K562 (cell line): ENCODE measurements at regions not wholly inside any gene's neighbourhood (a gene's known extent, or its start where the extent isn't known, plus 50 kb on each side); places are given as distances from the start of the nearest gene placed in this dataset.

Experiments
- ATAC-seq: fragments of 200-7000 bp; cut with Tn5 transposase; 3 replicates; pipeline ENCODE4 v1.9.1; 2020; ENCODE audit warnings: moderate library complexity
- BruUV-seq: library from RNA; stranded (reverse); fragments of 400-500 nt; replicated peaks from 2 replicates; lab custom pipeline; 2021; lab: Mats Ljungman, UMichigan
- CTCF ChIA-PET: fragments of 300-600 bp; formaldehyde crosslinking; extraction: SDS; loops from one replicate; lab custom pipeline; 2021; ENCODE audit warnings: low intra/inter-chr PET ratio; lab: Yijun Ruan, JAX
- POLR2A ChIA-PET: fragments of 300-600, 350-650 bp; sonication (Branson Sonifier 250); formaldehyde crosslinking; extraction: SDS; loops from one replicate; lab custom pipeline; 2021; ENCODE audit warnings: antibody characterized with exemption, inconsistent platforms; lab: Yijun Ruan, JAX
- DNase-seq, 4 experiments: peaks; one replicate each; pipeline versions ENCODE4 v3.0.0 to v3.0.0-alpha.2; 2011 to 2018; ENCODE audit warnings: low spot score in 3 of 4, mixed read lengths in 3 of 4; ENCODE audit errors: extremely low read depth in 1 of 4
- FAIRE-seq: peaks from 2 replicates; lab custom pipeline; 2011; peaks lifted over from hg19 to GRCh38; lab: Jason Lieb, UNC
- H2AFZ ChIP-seq: 2 replicates; pipeline ENCODE4 v1.6.0; 2011; ENCODE audit warnings: low read depth, low read length, control low read depth, inconsistent platforms
- H3K27ac ChIP-seq: fragments of 200-600 bp; 3 replicates; pipeline ENCODE4 v1.8.0; 2011; ENCODE audit warnings: low read depth, mild to moderate bottlenecking, control low read depth, inconsistent platforms, low read length, moderate library complexity, mixed read lengths; ENCODE audit errors: extremely low read depth
- H3K27me3 ChIP-seq, 2 experiments: fragments of 300-600 bp in 1 of 2; 2 replicates in 1 of 2; 3 replicates in 1 of 2; pipeline versions ENCODE4 v1.6.0 to v1.8.0; 2011; ENCODE audit warnings: inconsistent platforms in 2 of 2, low read length in 2 of 2, mild to moderate bottlenecking in 1 of 2, mixed read lengths in 1 of 2, moderate library complexity in 1 of 2; ENCODE audit not compliant: control insufficient read depth in 2 of 2, insufficient read depth in 2 of 2
- H3K36me3 ChIP-seq: fragments of 300-600 bp; 3 replicates; pipeline ENCODE4 v1.8.0; 2011; ENCODE audit warnings: mild to moderate bottlenecking, low read length, inconsistent platforms; ENCODE audit not compliant: control insufficient read depth, insufficient read depth
- H3K4me1 ChIP-seq, 2 experiments: fragments of 200-600 bp in 1 of 2; replicated peaks in 1 of 2; 2 replicates in 1 of 2; 3 replicates in 1 of 2; pipeline versions ENCODE4 v1.5.1 to v1.8.0; 2011; ENCODE audit warnings: inconsistent platforms in 2 of 2, low read length in 2 of 2, mild to moderate bottlenecking in 1 of 2, mixed read lengths in 1 of 2, moderate library complexity in 1 of 2; ENCODE audit not compliant: control insufficient read depth in 2 of 2, insufficient read depth in 2 of 2
- H3K4me2 ChIP-seq: 2 replicates; pipeline ENCODE4 v1.6.1; 2011; ENCODE audit warnings: low read length, control low read depth, inconsistent platforms, mixed read lengths; ENCODE audit not compliant: insufficient read depth
- H3K4me3 ChIP-seq: fragments of 200-600 bp; sonication (generic), shearing (Covaris generic); 2 replicates; pipeline ENCODE4 v1.5.1; 2016; ENCODE audit warnings: control low read depth, inconsistent platforms
- H3K79me2 ChIP-seq: fragments of 200-600 bp; 3 replicates; pipeline ENCODE4 v1.8.0; 2011; ENCODE audit warnings: low read length, inconsistent platforms; ENCODE audit not compliant: control insufficient read depth, insufficient read depth
- H3K9ac ChIP-seq, 2 experiments: 2 replicates each; pipeline versions ENCODE4 v1.6.0 to v1.6.1; 2011; ENCODE audit warnings: low read depth in 2 of 2, low read length in 2 of 2, control low read depth in 1 of 2, inconsistent platforms in 1 of 2, mild to moderate bottlenecking in 1 of 2, mixed read lengths in 1 of 2; ENCODE audit not compliant: insufficient read depth in 1 of 2
- H3K9me1 ChIP-seq: one replicate; pipeline ENCODE4 v1.6.0; 2011; ENCODE audit warnings: inconsistent platforms, mild to moderate bottlenecking, low read length, moderate library complexity; ENCODE audit not compliant: control insufficient read depth, insufficient read depth
- H3K9me3 ChIP-seq: replicated peaks from 2 replicates; pipeline ENCODE4 v1.5.1; 2011; ENCODE audit warnings: low read depth, low read length, inconsistent platforms; ENCODE audit not compliant: control insufficient read depth, insufficient read depth
- H4K20me1 ChIP-seq: replicated peaks from 2 replicates; pipeline ENCODE4 v1.6.1; 2011; ENCODE audit warnings: low read length, inconsistent platforms, mixed read lengths; ENCODE audit not compliant: control insufficient read depth, insufficient read depth
- ATF6 ChIP-seq: sonication (generic); formaldehyde crosslinking; IDR thresholded peaks from 2 replicates; pipeline ENCODE4 v1.4.0; 2020; ENCODE audit warnings: mild to moderate bottlenecking, missing genetic modification reagents
- ETV5 ChIP-seq: sonication (generic); formaldehyde crosslinking; IDR thresholded peaks from 2 replicates; pipeline ENCODE4 v1.4.0; 2020; ENCODE audit warnings: low read depth, mild to moderate bottlenecking, missing genetic modification reagents
- FOXA1 ChIP-seq: fragments of 450-650 bp; IDR thresholded peaks from 2 replicates; pipeline ENCODE4 v1.6.1; 2016; ENCODE audit warnings: mild to moderate bottlenecking, borderline replicate concordance
- FOXK2 ChIP-seq, 2 experiments: fragments of 450-650 bp; IDR thresholded peaks in 1 of 2; conservative IDR thresholded peaks in 1 of 2; 2 replicates each; pipeline ENCODE4 v1.6.1; 2016; ENCODE audit warnings: low read depth in 2 of 2, mild to moderate bottlenecking in 1 of 2
- HEY1 ChIP-seq: fragments of 250-450 bp; sonication (Bioruptor Pico); IDR thresholded peaks from 2 replicates; pipeline ENCODE4 v1.5.0; 2020; ENCODE audit warnings: mild to moderate bottlenecking, moderate library complexity, borderline replicate concordance
- HOMEZ ChIP-seq: fragments of 250-450 bp; sonication (Bioruptor Pico); IDR thresholded peaks from 2 replicates; pipeline ENCODE4 v1.4.0; 2020; ENCODE audit warnings: mild to moderate bottlenecking, moderate library complexity
- JUN ChIP-seq, 2 experiments: sonication (generic) in 1 of 2; formaldehyde crosslinking in 1 of 2; IDR thresholded peaks; 2 replicates each; pipeline versions ENCODE4 v1.6.1 to v1.8.0; 2012 to 2022; ENCODE audit warnings: borderline replicate concordance in 2 of 2, mild to moderate bottlenecking in 2 of 2, improper control_type of control experiment in 1 of 2, low read depth in 1 of 2, low read length in 1 of 2, missing genetic modification reagents in 1 of 2
- MTF1 ChIP-seq: fragments of 250-450 bp; sonication (Bioruptor Pico); IDR thresholded peaks from 2 replicates; pipeline ENCODE4 v1.9.0; 2021; ENCODE audit warnings: moderate library complexity, mild to moderate bottlenecking, inconsistent platforms, borderline replicate concordance
- RBM15 ChIP-seq: fragments of 200-400 bp; formaldehyde crosslinking; IDR thresholded peaks from 2 replicates; pipeline ENCODE4 v1.6.1; 2018; ENCODE audit warnings: mild to moderate bottlenecking, low read length, moderate library complexity; ENCODE audit not compliant: insufficient read depth
- SOX6 ChIP-seq: fragments of 450-650 bp; IDR thresholded peaks from 2 replicates; pipeline ENCODE4 v1.6.1; 2014; ENCODE audit warnings: mild to moderate bottlenecking
- USF2 ChIP-seq: sonication (generic); formaldehyde crosslinking; IDR thresholded peaks from 2 replicates; pipeline ENCODE4 v1.5.0; 2020; ENCODE audit warnings: missing genetic modification reagents
- ZNF79 ChIP-seq: fragments of 250-450 bp; sonication (Bioruptor Pico); IDR thresholded peaks from 2 replicates; pipeline ENCODE4 v1.4.0; 2020; ENCODE audit warnings: low read depth, mild to moderate bottlenecking, moderate library complexity
- WGBS: fragments of 100-300 bp; shearing (Covaris generic); methylation state at CpG from one replicate; pipeline ENCODE4 v1.1.6; 2016; ENCODE audit warnings: low coverage, mixed read lengths; ENCODE audit not compliant: insufficient coverage; ENCODE audit errors: missing lambda C conversion rate; 5-methylcytosine and 5-hydroxymethylcytosine counted together
- in situ Hi-C: fragments of 300-500 bp; cut with MboI; formaldehyde crosslinking; loops from 4 replicates; pipeline ENCODE4 v1.15.0; 2018; ENCODE audit warnings: inconsistent platforms, mixed read lengths
- intact Hi-C: fragments of 100-400 bp; cut with micrococcal nuclease; formaldehyde crosslinking; loops from 2 replicates; pipeline ENCODE4 v1.14.2; 2022
- TF ChIP-seq, protein P1 (sequence below), 3 experiments: fragments of 200-800 bp in 1 of 3; fragments of 250-450 bp in 1 of 3; fragments of 450-650 bp in 1 of 3; sonication (Bioruptor Pico) in 1 of 3; sonication (Bioruptor generic) in 1 of 3; formaldehyde crosslinking in 1 of 3; IDR thresholded peaks; 2 replicates each; pipeline versions ENCODE4 v1.6.1 to v1.8.0; 2016 to 2022; ENCODE audit warnings: mild to moderate bottlenecking in 2 of 3, missing genetic modification characterization in 2 of 3, missing compliant biosample characterization in 1 of 3, moderate library complexity in 1 of 3

GRCh38 chr7:18363751-18364380 lies 131.7 kb upstream of the HDAC9 start:
- CTCF ChIA-PET, result no interaction called here
- Histone ChIP-seq H3K9ac (no peak overlapping the region), H3K4me1 (no peaks in the 10 kb centered on the region), H2AFZ (no peak overlapping the region), H4K20me1 (no peaks in the 10 kb centered on the region), H3K9me1 (no peaks in the 10 kb centered on the region), H3K9me3 (no peaks in the 10 kb centered on the region), H3K27me3 (no peaks in the 10 kb centered on the region), H3K36me3 (no peaks in the 10 kb centered on the region), H3K79me2 (no peaks in the 10 kb centered on the region), H3K4me3 (no peak overlapping the region), H3K27ac (no peak overlapping the region), H3K4me2 (no peak overlapping the region)
- intact Hi-C loops (no loop called here), in situ Hi-C loops (loop anchor here (25.0 kb wide), 1 partner anchor 1298 kb away; no protein-coding TSS in a partner anchor)
- FAIRE-seq, result no peak
- POLR2A ChIA-PET, result no interaction called here
- BruUV-seq, result no TSS peak
- ATAC-seq, result no peak
- no peak for DNase-seq
- 0% methylated on average over 4 of the region's 4 CpGs for WGBS
- no peak for TF ChIP-seq SOX6
- TF ChIP-seq FOXA1, result no peak
- TF ChIP-seq, protein P1, sequence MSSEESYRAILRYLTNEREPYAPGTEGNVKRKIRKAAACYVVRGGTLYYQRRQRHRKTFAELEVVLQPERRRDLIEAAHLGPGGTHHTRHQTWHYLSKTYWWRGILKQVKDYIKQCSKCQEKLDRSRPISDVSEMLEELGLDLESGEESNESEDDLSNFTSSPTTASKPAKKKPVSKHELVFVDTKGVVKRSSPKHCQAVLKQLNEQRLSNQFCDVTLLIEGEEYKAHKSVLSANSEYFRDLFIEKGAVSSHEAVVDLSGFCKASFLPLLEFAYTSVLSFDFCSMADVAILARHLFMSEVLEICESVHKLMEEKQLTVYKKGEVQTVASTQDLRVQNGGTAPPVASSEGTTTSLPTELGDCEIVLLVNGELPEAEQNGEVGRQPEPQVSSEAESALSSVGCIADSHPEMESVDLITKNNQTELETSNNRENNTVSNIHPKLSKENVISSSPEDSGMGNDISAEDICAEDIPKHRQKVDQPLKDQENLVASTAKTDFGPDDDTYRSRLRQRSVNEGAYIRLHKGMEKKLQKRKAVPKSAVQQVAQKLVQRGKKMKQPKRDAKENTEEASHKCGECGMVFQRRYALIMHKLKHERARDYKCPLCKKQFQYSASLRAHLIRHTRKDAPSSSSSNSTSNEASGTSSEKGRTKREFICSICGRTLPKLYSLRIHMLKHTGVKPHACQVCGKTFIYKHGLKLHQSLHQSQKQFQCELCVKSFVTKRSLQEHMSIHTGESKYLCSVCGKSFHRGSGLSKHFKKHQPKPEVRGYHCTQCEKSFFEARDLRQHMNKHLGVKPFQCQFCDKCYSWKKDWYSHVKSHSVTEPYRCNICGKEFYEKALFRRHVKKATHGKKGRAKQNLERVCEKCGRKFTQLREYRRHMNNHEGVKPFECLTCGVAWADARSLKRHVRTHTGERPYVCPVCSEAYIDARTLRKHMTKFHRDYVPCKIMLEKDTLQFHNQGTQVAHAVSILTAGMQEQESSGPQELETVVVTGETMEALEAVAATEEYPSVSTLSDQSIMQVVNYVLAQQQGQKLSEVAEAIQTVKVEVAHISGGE (CRISPR knock-in tag; IDR thresholded peaks at IDR 0.05), result no peak
- TF ChIP-seq MTF1 (CRISPR knock-in tag), result no peak
- no peak for TF ChIP-seq JUN (IDR thresholded peaks at IDR 0.05; ENCODE audit: borderline replicate concordance, low read depth, low read length)
- TF ChIP-seq JUN (CRISPR knock-in tag; IDR thresholded peaks at IDR 0.05; ENCODE audit: borderline replicate concordance), result no peak
- no peak for TF ChIP-seq FOXK2 (conservative IDR thresholded peaks at IDR 0.05 in 1 of 2, IDR thresholded peaks at IDR 0.05 in 1 of 2; ENCODE audit: low read depth in 2 of 2)
- TF ChIP-seq ETV5 (CRISPR knock-in tag), result no peak
- no peak for TF ChIP-seq ATF6 (CRISPR knock-in tag)
- no peak for TF ChIP-seq HEY1 (CRISPR knock-in tag)
- no peak for TF ChIP-seq USF2 (CRISPR knock-in tag)
- no peak for TF ChIP-seq HOMEZ (CRISPR knock-in tag)
- TF ChIP-seq RBM15, result no peak
- TF ChIP-seq ZNF79 (CRISPR knock-in tag), result no peak
